Liver (tissue), 8 donors: ENCODE measurements at regions not wholly inside any gene's neighbourhood (a gene's known extent, or its start where the extent isn't known, plus 50 kb on each side); places are given as distances from the start of the nearest gene placed in this dataset.

Source experiments
- DNase-seq: peaks from one replicate; pipeline ENCODE4 v3.0.0-alpha.2; 2017; ENCODE audit warnings: low spot score
- H3K27ac ChIP-seq, 2 donors: one replicate each; pipeline ENCODE4 v1.7.0; 2013; ENCODE audit warnings: inconsistent platforms in 2 of 2, low read length in 2 of 2, control low read depth in 1 of 2, low read depth in 1 of 2, mild to moderate bottlenecking in 1 of 2
- H3K27me3 ChIP-seq, 4 donors: one replicate each; pipeline versions ENCODE4 v1.6.1 to v1.7.0; 2013; ENCODE audit warnings: low read length in 3 of 4, inconsistent platforms in 1 of 4, mild to moderate bottlenecking in 1 of 4, moderate library complexity in 1 of 4; ENCODE audit not compliant: control insufficient read depth in 4 of 4, insufficient read depth in 4 of 4
- H3K36me3 ChIP-seq, 4 donors: one replicate each; pipeline versions ENCODE4 v1.6.1 to v1.7.0; 2013; ENCODE audit warnings: low read length in 3 of 4, mild to moderate bottlenecking in 3 of 4, low read depth in 1 of 4, moderate library complexity in 1 of 4; ENCODE audit not compliant: control insufficient read depth in 4 of 4, insufficient read depth in 3 of 4
- H3K4me1 ChIP-seq, 4 donors: one replicate each; pipeline versions ENCODE4 v1.6.1 to v1.7.0; 2013; ENCODE audit warnings: low read length in 3 of 4, mild to moderate bottlenecking in 3 of 4, moderate library complexity in 1 of 4; ENCODE audit not compliant: control insufficient read depth in 4 of 4, insufficient read depth in 4 of 4
- H3K4me3 ChIP-seq, 3 donors: one replicate each; pipeline versions ENCODE4 v1.6.1 to v1.7.0; 2013; ENCODE audit warnings: low read length in 3 of 3, control low read depth in 1 of 3, low read depth in 1 of 3, mild to moderate bottlenecking in 1 of 3
- H3K9ac ChIP-seq, 2 donors: one replicate each; pipeline ENCODE4 v1.7.0; 2013; ENCODE audit warnings: low read length in 2 of 2, mild to moderate bottlenecking in 2 of 2, moderate library complexity in 2 of 2, control low read depth in 1 of 2, low read depth in 1 of 2
- H3K9me3 ChIP-seq, 4 donors: one replicate each; pipeline versions ENCODE4 v1.6.1 to v1.7.0; 2013; ENCODE audit warnings: low read length in 3 of 4; ENCODE audit not compliant: control insufficient read depth in 4 of 4
- EGR1 ChIP-seq, 2 donors: IDR thresholded peaks; 2 replicates each; pipeline ENCODE4 v1.6.1; 2016 to 2018; ENCODE audit warnings: antibody characterized with exemption in 2 of 2, low read depth in 2 of 2
- FOXA1 ChIP-seq: IDR thresholded peaks from 2 replicates; pipeline ENCODE4 v1.6.1; 2016; ENCODE audit warnings: antibody characterized with exemption
- FOXA2 ChIP-seq: IDR thresholded peaks from 2 replicates; pipeline ENCODE4 v1.6.1; 2016; ENCODE audit warnings: antibody characterized with exemption
- GABPA ChIP-seq, 2 donors: IDR thresholded peaks in 1 of 2; conservative IDR thresholded peaks in 1 of 2; 2 replicates each; pipeline ENCODE4 v1.6.1; 2016; ENCODE audit warnings: antibody characterized with exemption in 2 of 2, mild to moderate bottlenecking in 1 of 2, moderate library complexity in 1 of 2
- HNF4A ChIP-seq, 2 donors: conservative IDR thresholded peaks; 2 replicates each; pipeline ENCODE4 v1.6.1; 2016; ENCODE audit warnings: antibody characterized with exemption in 2 of 2, mild to moderate bottlenecking in 2 of 2
- HNF4G ChIP-seq: IDR thresholded peaks from 2 replicates; pipeline ENCODE4 v1.6.1; 2016; ENCODE audit warnings: antibody characterized with exemption
- JUND ChIP-seq, 2 donors: IDR thresholded peaks; 2 replicates each; pipeline ENCODE4 v1.6.1; 2016; ENCODE audit warnings: antibody characterized with exemption in 2 of 2
- RAD21 ChIP-seq, 2 donors: IDR thresholded peaks; 2 replicates each; pipeline ENCODE4 v1.6.1; 2016; ENCODE audit warnings: antibody characterized with exemption in 2 of 2, mild to moderate bottlenecking in 2 of 2
- RXRA ChIP-seq, 2 donors: IDR thresholded peaks; 2 replicates each; pipeline ENCODE4 v1.6.1; 2017 to 2018; ENCODE audit warnings: antibody characterized with exemption in 2 of 2, mild to moderate bottlenecking in 1 of 2
- SP1 ChIP-seq: IDR thresholded peaks from 2 replicates; pipeline ENCODE4 v1.6.1; 2018; ENCODE audit warnings: antibody characterized with exemption, mild to moderate bottlenecking
- TAF1 ChIP-seq: conservative IDR thresholded peaks from 2 replicates; pipeline ENCODE4 v1.6.1; 2016; ENCODE audit warnings: antibody characterized with exemption, mild to moderate bottlenecking
- YY1 ChIP-seq: IDR thresholded peaks from 2 replicates; pipeline ENCODE4 v1.6.1; 2016; ENCODE audit warnings: antibody characterized with exemption, mild to moderate bottlenecking
- WGBS: extraction: QIAGEN DNeasy Blood & Tissue Kit; methylation state at CpG from one replicate; pipeline ENCODE4 v1.1.7; 2013; 5-methylcytosine and 5-hydroxymethylcytosine counted together
- TF ChIP-seq, protein P1 (sequence below): fragments of 150-350 bp; IDR thresholded peaks from 2 replicates; pipeline ENCODE4 v1.5.1; 2017; ENCODE audit warnings: improper control_type of control experiment, low read depth, low read length; ENCODE audit not compliant: missing input control
- TF ChIP-seq, protein P2 (sequence below): IDR thresholded peaks from 2 replicates; pipeline ENCODE4 v1.6.1; 2016; ENCODE audit warnings: antibody characterized with exemption
- TF ChIP-seq, protein P3 (sequence below): IDR thresholded peaks from 2 replicates; pipeline ENCODE4 v1.6.1; 2016; ENCODE audit warnings: antibody characterized with exemption, mild to moderate bottlenecking
- donor health status: healthy.
- donor health status: healthy.
- donor health status: healthy.
- donor health status: healthy.
- donor health status: healthy.

DNA sequence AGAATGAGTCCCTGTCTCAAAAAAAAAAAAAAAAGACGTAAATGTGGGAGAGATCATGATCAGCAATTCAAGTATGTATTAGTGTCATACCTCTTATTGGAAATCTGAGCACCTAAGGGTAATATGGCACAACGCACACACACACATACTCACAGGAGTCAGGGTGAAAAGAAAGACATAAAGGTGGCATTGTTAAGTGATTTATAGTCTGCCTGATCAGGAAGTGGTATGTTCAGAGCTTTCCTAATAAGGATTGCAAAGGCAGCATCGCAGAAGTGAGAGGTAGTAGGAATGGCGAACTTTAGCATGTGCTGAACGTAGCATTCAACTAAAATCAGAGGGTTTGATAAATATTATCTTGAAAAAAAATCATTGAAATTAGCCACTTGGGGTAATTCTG is 854.3 kb downstream of the METTL15 start:
- H3K27ac ChIP-seq = no peak overlapping the region
- WGBS = 72% methylated on average over 5 of the region's 5 CpGs
- no peak for TF ChIP-seq YY1
- no peak for TF ChIP-seq FOXA2
- TF ChIP-seq, protein P1, sequence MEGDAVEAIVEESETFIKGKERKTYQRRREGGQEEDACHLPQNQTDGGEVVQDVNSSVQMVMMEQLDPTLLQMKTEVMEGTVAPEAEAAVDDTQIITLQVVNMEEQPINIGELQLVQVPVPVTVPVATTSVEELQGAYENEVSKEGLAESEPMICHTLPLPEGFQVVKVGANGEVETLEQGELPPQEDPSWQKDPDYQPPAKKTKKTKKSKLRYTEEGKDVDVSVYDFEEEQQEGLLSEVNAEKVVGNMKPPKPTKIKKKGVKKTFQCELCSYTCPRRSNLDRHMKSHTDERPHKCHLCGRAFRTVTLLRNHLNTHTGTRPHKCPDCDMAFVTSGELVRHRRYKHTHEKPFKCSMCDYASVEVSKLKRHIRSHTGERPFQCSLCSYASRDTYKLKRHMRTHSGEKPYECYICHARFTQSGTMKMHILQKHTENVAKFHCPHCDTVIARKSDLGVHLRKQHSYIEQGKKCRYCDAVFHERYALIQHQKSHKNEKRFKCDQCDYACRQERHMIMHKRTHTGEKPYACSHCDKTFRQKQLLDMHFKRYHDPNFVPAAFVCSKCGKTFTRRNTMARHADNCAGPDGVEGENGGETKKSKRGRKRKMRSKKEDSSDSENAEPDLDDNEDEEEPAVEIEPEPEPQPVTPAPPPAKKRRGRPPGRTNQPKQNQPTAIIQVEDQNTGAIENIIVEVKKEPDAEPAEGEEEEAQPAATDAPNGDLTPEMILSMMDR = no peak
- TF ChIP-seq EGR1 (IDR thresholded peaks at IDR 0.05; ENCODE audit: low read depth in 2 of 2) = no peak
- no peak for TF ChIP-seq HNF4G
- TF ChIP-seq, protein P2, sequence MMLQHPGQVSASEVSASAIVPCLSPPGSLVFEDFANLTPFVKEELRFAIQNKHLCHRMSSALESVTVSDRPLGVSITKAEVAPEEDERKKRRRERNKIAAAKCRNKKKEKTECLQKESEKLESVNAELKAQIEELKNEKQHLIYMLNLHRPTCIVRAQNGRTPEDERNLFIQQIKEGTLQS = no peak
- TF ChIP-seq GABPA (IDR thresholded peaks at IDR 0.05 in 1 of 2, conservative IDR thresholded peaks at IDR 0.05 in 1 of 2) = no peak
- TF ChIP-seq FOXA1 = no peak
- no peak for TF ChIP-seq JUND (IDR thresholded peaks at IDR 0.05)
- TF ChIP-seq RAD21 (IDR thresholded peaks at IDR 0.05) = no peak
- TF ChIP-seq, protein P3, sequence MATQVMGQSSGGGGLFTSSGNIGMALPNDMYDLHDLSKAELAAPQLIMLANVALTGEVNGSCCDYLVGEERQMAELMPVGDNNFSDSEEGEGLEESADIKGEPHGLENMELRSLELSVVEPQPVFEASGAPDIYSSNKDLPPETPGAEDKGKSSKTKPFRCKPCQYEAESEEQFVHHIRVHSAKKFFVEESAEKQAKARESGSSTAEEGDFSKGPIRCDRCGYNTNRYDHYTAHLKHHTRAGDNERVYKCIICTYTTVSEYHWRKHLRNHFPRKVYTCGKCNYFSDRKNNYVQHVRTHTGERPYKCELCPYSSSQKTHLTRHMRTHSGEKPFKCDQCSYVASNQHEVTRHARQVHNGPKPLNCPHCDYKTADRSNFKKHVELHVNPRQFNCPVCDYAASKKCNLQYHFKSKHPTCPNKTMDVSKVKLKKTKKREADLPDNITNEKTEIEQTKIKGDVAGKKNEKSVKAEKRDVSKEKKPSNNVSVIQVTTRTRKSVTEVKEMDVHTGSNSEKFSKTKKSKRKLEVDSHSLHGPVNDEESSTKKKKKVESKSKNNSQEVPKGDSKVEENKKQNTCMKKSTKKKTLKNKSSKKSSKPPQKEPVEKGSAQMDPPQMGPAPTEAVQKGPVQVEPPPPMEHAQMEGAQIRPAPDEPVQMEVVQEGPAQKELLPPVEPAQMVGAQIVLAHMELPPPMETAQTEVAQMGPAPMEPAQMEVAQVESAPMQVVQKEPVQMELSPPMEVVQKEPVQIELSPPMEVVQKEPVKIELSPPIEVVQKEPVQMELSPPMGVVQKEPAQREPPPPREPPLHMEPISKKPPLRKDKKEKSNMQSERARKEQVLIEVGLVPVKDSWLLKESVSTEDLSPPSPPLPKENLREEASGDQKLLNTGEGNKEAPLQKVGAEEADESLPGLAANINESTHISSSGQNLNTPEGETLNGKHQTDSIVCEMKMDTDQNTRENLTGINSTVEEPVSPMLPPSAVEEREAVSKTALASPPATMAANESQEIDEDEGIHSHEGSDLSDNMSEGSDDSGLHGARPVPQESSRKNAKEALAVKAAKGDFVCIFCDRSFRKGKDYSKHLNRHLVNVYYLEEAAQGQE = no peak
- TF ChIP-seq TAF1 = no peak
- TF ChIP-seq HNF4A (conservative IDR thresholded peaks at IDR 0.05) = no peak
- TF ChIP-seq RXRA (IDR thresholded peaks at IDR 0.05) = no peak
- TF ChIP-seq SP1 = no peak
- peaks cover 0 to 4% (median 0%) of the 10 kb centered on the region in 4 donors for H3K27me3 ChIP-seq
- H3K4me3 ChIP-seq = no peak overlapping the region
- no peak for DNase-seq
- H3K9me3 ChIP-seq = no peaks in the 10 kb centered on the region
- H3K4me1 ChIP-seq = no peaks in the 10 kb centered on the region
- no peak overlapping the region for H3K9ac ChIP-seq
- no peaks in the 10 kb centered on the region for H3K36me3 ChIP-seq

DNA sequence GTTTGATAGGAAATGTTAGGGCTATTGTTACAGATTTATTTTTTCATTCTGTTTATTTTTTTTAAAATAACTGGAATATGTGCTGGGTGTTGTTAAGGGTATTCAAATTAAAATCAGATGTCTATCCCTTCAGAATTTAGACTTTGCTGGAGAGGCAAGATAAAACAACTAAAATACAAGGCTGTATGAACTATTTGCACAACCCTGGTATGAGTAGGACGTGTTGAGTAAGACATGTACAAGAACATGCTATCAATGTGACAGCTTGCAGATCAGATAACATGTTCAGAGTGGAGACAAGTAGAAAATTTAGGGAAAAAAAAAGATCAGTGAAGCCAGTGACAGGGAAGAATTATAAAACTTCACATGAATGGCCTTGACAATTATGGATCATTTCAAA is 853.5 kb downstream of the METTL15 start:
- no peaks in the 10 kb centered on the region for H3K4me1 ChIP-seq
- H3K27me3 ChIP-seq = peaks cover 0 to 4% (median 0%) of the 10 kb centered on the region in 4 donors
- no peak overlapping the region for H3K4me3 ChIP-seq
- no peaks in the 10 kb centered on the region for H3K9me3 ChIP-seq
- TF ChIP-seq, protein P1 = no peak
- no peak for TF ChIP-seq HNF4G
- TF ChIP-seq GABPA (IDR thresholded peaks at IDR 0.05 in 1 of 2, conservative IDR thresholded peaks at IDR 0.05 in 1 of 2) = no peak
- no peak for TF ChIP-seq FOXA1
- TF ChIP-seq RXRA (IDR thresholded peaks at IDR 0.05) = no peak
- no peak for TF ChIP-seq RAD21 (IDR thresholded peaks at IDR 0.05)
- TF ChIP-seq, protein P2 = no peak
- no peak for TF ChIP-seq JUND (IDR thresholded peaks at IDR 0.05)
- no peak overlapping the region for H3K9ac ChIP-seq
- WGBS = 54% methylated on average over 1 of the region's 1 CpG
- H3K27ac ChIP-seq = no peak overlapping the region
- no peak for DNase-seq
- H3K36me3 ChIP-seq = no peaks in the 10 kb centered on the region
